K562 (cell line): ENCODE measurements at regions not wholly inside any gene's neighbourhood (a gene's known extent, or its start where the extent isn't known, plus 50 kb on each side); places are given as distances from the start of the nearest gene placed in this dataset.
A peak's percentile ranks its signal among the peaks of the same experiment; 100 is the strongest.

Experiments
- ATAC-seq: fragments of 200-7000 bp; cut with Tn5 transposase; 3 replicates; pipeline ENCODE4 v1.9.1; 2020; ENCODE audit warnings: moderate library complexity
- BruUV-seq: library from RNA; stranded (reverse); fragments of 400-500 nt; replicated peaks from 2 replicates; lab custom pipeline; 2021; lab: Mats Ljungman, UMichigan
- CTCF ChIA-PET: fragments of 300-600 bp; formaldehyde crosslinking; extraction: SDS; loops from one replicate; lab custom pipeline; 2021; ENCODE audit warnings: low intra/inter-chr PET ratio; lab: Yijun Ruan, JAX
- POLR2A ChIA-PET: fragments of 300-600, 350-650 bp; sonication (Branson Sonifier 250); formaldehyde crosslinking; extraction: SDS; loops from one replicate; lab custom pipeline; 2021; ENCODE audit warnings: antibody characterized with exemption, inconsistent platforms; lab: Yijun Ruan, JAX
- DNase-seq, 4 experiments: peaks; one replicate each; pipeline versions ENCODE4 v3.0.0 to v3.0.0-alpha.2; 2011 to 2018; ENCODE audit warnings: low spot score in 3 of 4, mixed read lengths in 3 of 4; ENCODE audit errors: extremely low read depth in 1 of 4
- FAIRE-seq: peaks from 2 replicates; lab custom pipeline; 2011; peaks lifted over from hg19 to GRCh38; lab: Jason Lieb, UNC
- H2AFZ ChIP-seq: 2 replicates; pipeline ENCODE4 v1.6.0; 2011; ENCODE audit warnings: low read depth, low read length, control low read depth, inconsistent platforms
- H3K27ac ChIP-seq: fragments of 200-600 bp; 3 replicates; pipeline ENCODE4 v1.8.0; 2011; ENCODE audit warnings: low read depth, mild to moderate bottlenecking, control low read depth, inconsistent platforms, low read length, moderate library complexity, mixed read lengths; ENCODE audit errors: extremely low read depth
- H3K27me3 ChIP-seq, 2 experiments: fragments of 300-600 bp in 1 of 2; 2 replicates in 1 of 2; 3 replicates in 1 of 2; pipeline versions ENCODE4 v1.6.0 to v1.8.0; 2011; ENCODE audit warnings: inconsistent platforms in 2 of 2, low read length in 2 of 2, mild to moderate bottlenecking in 1 of 2, mixed read lengths in 1 of 2, moderate library complexity in 1 of 2; ENCODE audit not compliant: control insufficient read depth in 2 of 2, insufficient read depth in 2 of 2
- H3K36me3 ChIP-seq: fragments of 300-600 bp; 3 replicates; pipeline ENCODE4 v1.8.0; 2011; ENCODE audit warnings: mild to moderate bottlenecking, low read length, inconsistent platforms; ENCODE audit not compliant: control insufficient read depth, insufficient read depth
- H3K4me1 ChIP-seq, 2 experiments: fragments of 200-600 bp in 1 of 2; replicated peaks in 1 of 2; 2 replicates in 1 of 2; 3 replicates in 1 of 2; pipeline versions ENCODE4 v1.5.1 to v1.8.0; 2011; ENCODE audit warnings: inconsistent platforms in 2 of 2, low read length in 2 of 2, mild to moderate bottlenecking in 1 of 2, mixed read lengths in 1 of 2, moderate library complexity in 1 of 2; ENCODE audit not compliant: control insufficient read depth in 2 of 2, insufficient read depth in 2 of 2
- H3K4me2 ChIP-seq: 2 replicates; pipeline ENCODE4 v1.6.1; 2011; ENCODE audit warnings: low read length, control low read depth, inconsistent platforms, mixed read lengths; ENCODE audit not compliant: insufficient read depth
- H3K4me3 ChIP-seq: fragments of 200-600 bp; sonication (generic), shearing (Covaris generic); 2 replicates; pipeline ENCODE4 v1.5.1; 2016; ENCODE audit warnings: control low read depth, inconsistent platforms
- H3K79me2 ChIP-seq: fragments of 200-600 bp; 3 replicates; pipeline ENCODE4 v1.8.0; 2011; ENCODE audit warnings: low read length, inconsistent platforms; ENCODE audit not compliant: control insufficient read depth, insufficient read depth
- H3K9ac ChIP-seq, 2 experiments: 2 replicates each; pipeline versions ENCODE4 v1.6.0 to v1.6.1; 2011; ENCODE audit warnings: low read depth in 2 of 2, low read length in 2 of 2, control low read depth in 1 of 2, inconsistent platforms in 1 of 2, mild to moderate bottlenecking in 1 of 2, mixed read lengths in 1 of 2; ENCODE audit not compliant: insufficient read depth in 1 of 2
- H3K9me1 ChIP-seq: one replicate; pipeline ENCODE4 v1.6.0; 2011; ENCODE audit warnings: inconsistent platforms, mild to moderate bottlenecking, low read length, moderate library complexity; ENCODE audit not compliant: control insufficient read depth, insufficient read depth
- H3K9me3 ChIP-seq: replicated peaks from 2 replicates; pipeline ENCODE4 v1.5.1; 2011; ENCODE audit warnings: low read depth, low read length, inconsistent platforms; ENCODE audit not compliant: control insufficient read depth, insufficient read depth
- H4K20me1 ChIP-seq: replicated peaks from 2 replicates; pipeline ENCODE4 v1.6.1; 2011; ENCODE audit warnings: low read length, inconsistent platforms, mixed read lengths; ENCODE audit not compliant: control insufficient read depth, insufficient read depth
- HINFP ChIP-seq: fragments of 450-650 bp; conservative IDR thresholded peaks from 2 replicates; pipeline ENCODE4 v1.6.1; 2016; ENCODE audit warnings: missing genetic modification characterization, low read depth, mild to moderate bottlenecking, control low read depth, missing compliant biosample characterization
- RFX1 ChIP-seq: fragments of 450-650 bp; IDR thresholded peaks from 2 replicates; pipeline ENCODE4 v1.6.1; 2016; ENCODE audit warnings: mild to moderate bottlenecking, moderate library complexity
- TEAD4 ChIP-seq, 2 experiments: sonication (generic) in 1 of 2; formaldehyde crosslinking in 1 of 2; IDR thresholded peaks; 2 replicates each; pipeline versions ENCODE4 v1.6.1 to v1.8.0; 2012 to 2022; ENCODE audit warnings: borderline replicate concordance in 1 of 2, inconsistent platforms in 1 of 2, low read length in 1 of 2, mild to moderate bottlenecking in 1 of 2, missing genetic modification reagents in 1 of 2
- ZC3H11A ChIP-seq: IDR thresholded peaks from 2 replicates; pipeline ENCODE4 v1.6.1; 2012; ENCODE audit warnings: low read depth, low read length, improper control_type of control experiment
- ZC3H4 ChIP-seq: sonication (generic); formaldehyde crosslinking; IDR thresholded peaks from 2 replicates; pipeline ENCODE4 v1.9.0; 2021; ENCODE audit warnings: missing genetic modification reagents, borderline replicate concordance
- ZEB2 ChIP-seq: fragments of 450-650 bp; IDR thresholded peaks from 2 replicates; pipeline ENCODE4 v1.6.1; 2016
- WGBS: fragments of 100-300 bp; shearing (Covaris generic); methylation state at CpG from one replicate; pipeline ENCODE4 v1.1.6; 2016; ENCODE audit warnings: low coverage, mixed read lengths; ENCODE audit not compliant: insufficient coverage; ENCODE audit errors: missing lambda C conversion rate; 5-methylcytosine and 5-hydroxymethylcytosine counted together
- in situ Hi-C: fragments of 300-500 bp; cut with MboI; formaldehyde crosslinking; loops from 4 replicates; pipeline ENCODE4 v1.15.0; 2018; ENCODE audit warnings: inconsistent platforms, mixed read lengths
- intact Hi-C: fragments of 100-400 bp; cut with micrococcal nuclease; formaldehyde crosslinking; loops from 2 replicates; pipeline ENCODE4 v1.14.2; 2022

GRCh38 chr7:25408012-25408687, 179.9 kb upstream of the NPVF start:
- TF ChIP-seq RFX1, result peak; percentile 83
- no peak for TF ChIP-seq ZC3H4 (CRISPR knock-in tag)
- no peak for TF ChIP-seq ZC3H11A
- no peak for TF ChIP-seq HINFP (tag)
- no peak for TF ChIP-seq TEAD4 (IDR thresholded peaks at IDR 0.05; ENCODE audit: low read length)
- TF ChIP-seq TEAD4 (CRISPR knock-in tag; IDR thresholded peaks at IDR 0.05; ENCODE audit: borderline replicate concordance), result no peak
- no peak for TF ChIP-seq ZEB2
- Histone ChIP-seq H3K4me3 (no peak overlapping the region), H3K79me2 (no peaks in the 10 kb centered on the region), H4K20me1 (no peaks in the 10 kb centered on the region), H3K4me1 (no peaks in the 10 kb centered on the region), H3K9me3 (no peaks in the 10 kb centered on the region), H3K27me3 (peaks cover 3 to 14% of the 10 kb centered on the region in 2 experiments; a peak in 3 of 5 replicates), H3K27ac (no peak overlapping the region), H2AFZ (no peak overlapping the region), H3K9ac (no peak overlapping the region), H3K4me2 (no peak overlapping the region), H3K36me3 (no peaks in the 10 kb centered on the region), H3K9me1 (no peaks in the 10 kb centered on the region)
- intact Hi-C loops, result no loop called here
- DNase-seq, result no peak
- no TSS peak for BruUV-seq
- in situ Hi-C loops, result no loop called here
- no peak for FAIRE-seq
- 0% methylated on average over 9 of the region's 9 CpGs for WGBS
- POLR2A ChIA-PET, result no interaction called here
- no peak for ATAC-seq
- CTCF ChIA-PET, result no interaction called here
